ENCODE measurements at regions not wholly inside any gene's neighbourhood (a gene's known extent, or its start where the extent isn't known, plus 50 kb on each side); places are given as distances from the start of the nearest gene placed in this dataset.

DNA sequence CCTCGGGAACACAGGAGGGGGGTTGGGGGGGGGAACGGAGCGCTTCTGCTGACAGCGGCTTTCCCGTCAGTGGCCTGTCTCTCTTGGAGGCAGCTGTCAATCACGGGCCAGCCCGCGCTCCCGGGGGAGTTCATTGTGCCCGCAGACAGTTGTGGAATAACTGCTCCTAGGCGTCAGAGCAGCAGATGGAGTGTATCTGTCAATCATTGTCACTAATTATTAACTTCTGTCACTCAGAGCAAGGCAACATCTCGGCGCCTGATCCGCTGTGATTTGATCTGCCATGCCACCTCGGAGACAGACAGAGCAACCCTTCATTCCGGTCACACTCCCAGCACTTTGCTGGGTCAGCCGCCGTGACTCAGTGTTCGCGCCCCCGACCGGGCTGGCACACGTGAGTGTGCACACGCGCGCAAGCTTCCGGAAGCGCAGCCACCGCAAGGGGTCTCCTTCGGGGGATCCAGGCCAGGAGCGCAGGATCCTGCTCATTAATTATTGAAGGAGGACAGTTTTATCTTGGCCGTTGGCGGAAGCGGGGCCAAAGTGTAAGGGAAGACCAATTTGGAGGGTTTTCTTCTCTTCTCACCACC is 75.8 kb downstream of the RRAGC start:
- H3K4me3 ChIP-seq (replicated peaks in 1 of 3; ENCODE audit: insufficient read depth in 1 of 3, low read depth in 1 of 3, low read length in 3 of 3), result no peak overlapping the region
- CTCF ChIA-PET, result interaction anchor here (1.1 kb wide), 1 partner anchor 8 kb away, joined by 3 read pairs; no protein-coding TSS in a partner anchor
- no TSS peak for BruUV-seq (replicated peaks)
- no peak overlapping the region for H3K9ac ChIP-seq (replicated peaks; ENCODE audit: extremely low read depth, insufficient read depth, low read length)
- H3K4me1 ChIP-seq (ENCODE audit: control insufficient read depth, extremely low read depth, insufficient read depth, low read length), result no peaks in the 10 kb centered on the region
- FAIRE-seq, result no peak
- no peaks in the 10 kb centered on the region for H4K20me1 ChIP-seq (replicated peaks; ENCODE audit: control insufficient read depth, extremely low read depth, insufficient read depth, low read length)
- no peaks in the 10 kb centered on the region for H3K79me2 ChIP-seq (ENCODE audit: control insufficient read depth, insufficient read depth, low read length)
- H3K9me3 ChIP-seq (replicated peaks; ENCODE audit: control insufficient read depth, insufficient read depth, low read length), result no peaks in the 10 kb centered on the region
- no peak overlapping the region for H3K4me2 ChIP-seq (ENCODE audit: insufficient read depth, low read length)
- DNase-seq (ENCODE audit: low read depth, low spot score), result no peak
- H3K36me3 ChIP-seq (ENCODE audit: control insufficient read depth in 2 of 2, extremely low read depth in 1 of 2, insufficient read depth in 2 of 2, low read length in 2 of 2), result no peaks in the 10 kb centered on the region
- POLR2A ChIA-PET, result no interaction called here
- intact Hi-C loops (cut with micrococcal nuclease) (no loop called here), dilution Hi-C loops (cut with MboI; ENCODE audit: extremely low pct_ligation_motif_present, low sequenced_read_pairs) (no loop called here)
- TF ChIP-seq POLR2AphosphoS5 (IDR thresholded peaks at IDR 0.05; ENCODE audit: insufficient read depth, low read depth, low read length), result no peak
- TF ChIP-seq GATA2 (IDR thresholded peaks at IDR 0.05; ENCODE audit: insufficient read depth, insufficient read length, low read depth, low read length), result no peak
- TF ChIP-seq FOS (IDR thresholded peaks at IDR 0.05; ENCODE audit: borderline replicate concordance, insufficient read depth, low read length), result no peak
- no peak for TF ChIP-seq POLR2A (IDR thresholded peaks at IDR 0.05; ENCODE audit: low read depth, low read length)
- H3K27ac ChIP-seq (ENCODE audit: insufficient read depth, low read depth, low read length), result no peak overlapping the region
- no peaks in the 10 kb centered on the region for H3K9me1 ChIP-seq (replicated peaks; ENCODE audit: control insufficient read depth, extremely low read depth, insufficient read depth, low read length)
- H3K27me3 ChIP-seq (ENCODE audit: control insufficient read depth in 2 of 2, insufficient read depth in 2 of 2, low read length in 2 of 2), result peaks cover 20 to 22% of the 10 kb centered on the region in 2 experiments
- H2AFZ ChIP-seq (ENCODE audit: low read depth, low read length), result no peak overlapping the region

DNA sequence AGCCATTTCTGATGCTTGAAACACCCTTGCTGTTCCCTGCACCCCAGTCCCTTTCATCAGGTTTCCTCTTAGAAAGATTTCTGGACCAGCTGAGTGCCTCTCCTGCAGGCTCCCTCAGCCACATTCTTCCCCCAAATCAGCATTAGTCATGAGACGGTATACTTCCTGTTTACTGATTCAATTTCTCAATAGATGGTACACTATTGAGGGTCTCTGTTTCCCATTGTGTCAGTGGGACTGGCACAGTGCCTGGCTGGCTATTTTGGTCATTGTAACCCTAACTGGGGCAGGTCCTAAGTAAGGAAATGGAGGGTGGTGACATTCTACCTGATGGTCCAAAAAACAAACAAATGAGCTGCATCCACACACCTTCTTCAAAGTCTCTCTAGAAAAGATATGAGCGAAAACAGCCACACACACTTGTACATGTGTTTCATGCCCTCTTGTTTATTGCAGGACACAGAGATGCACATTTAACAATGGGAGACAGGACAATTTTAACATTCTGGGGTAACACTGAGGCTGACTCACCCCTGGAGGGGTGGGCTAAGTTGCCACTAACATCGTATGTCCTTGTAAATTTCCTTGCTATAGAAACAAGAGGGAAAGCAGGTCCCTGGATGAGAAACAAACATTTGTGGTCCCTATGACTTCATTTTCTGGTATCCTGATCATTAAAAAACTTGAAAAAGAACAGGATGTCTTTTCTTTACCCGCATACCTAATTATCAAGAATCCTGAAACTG is 77.5 kb downstream of the RRAGC start:
- no peak for TF ChIP-seq EZH2 (IDR thresholded peaks at IDR 0.05; ENCODE audit: borderline replicate concordance, low read depth, low read length, severe bottlenecking)
- TF ChIP-seq, protein P1, sequence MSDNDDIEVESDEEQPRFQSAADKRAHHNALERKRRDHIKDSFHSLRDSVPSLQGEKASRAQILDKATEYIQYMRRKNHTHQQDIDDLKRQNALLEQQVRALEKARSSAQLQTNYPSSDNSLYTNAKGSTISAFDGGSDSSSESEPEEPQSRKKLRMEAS (IDR thresholded peaks at IDR 0.05; ENCODE audit: insufficient read depth, insufficient read length), result no peak
- TF ChIP-seq CTCF (IDR thresholded peaks at IDR 0.05; ENCODE audit: extremely low read depth in 1 of 2, insufficient read depth in 1 of 2, low read depth in 1 of 2, low read length in 2 of 2), result no peak
- no peak for TF ChIP-seq POLR2AphosphoS5 (IDR thresholded peaks at IDR 0.05; ENCODE audit: insufficient read depth, low read depth, low read length)
- no peak for TF ChIP-seq MYC (IDR thresholded peaks at IDR 0.05; ENCODE audit: low read depth, low read length)
- TF ChIP-seq JUN (IDR thresholded peaks at IDR 0.05; ENCODE audit: borderline replicate concordance, insufficient read depth, insufficient read length, low read depth), result no peak
- TF ChIP-seq FOS (IDR thresholded peaks at IDR 0.05; ENCODE audit: borderline replicate concordance, insufficient read depth, low read length), result no peak
- TF ChIP-seq GATA2 (IDR thresholded peaks at IDR 0.05; ENCODE audit: insufficient read depth, insufficient read length, low read depth, low read length), result no peak
- no peak for TF ChIP-seq POLR2A (IDR thresholded peaks at IDR 0.05; ENCODE audit: low read depth, low read length)
- Histone ChIP-seq H2AFZ (ENCODE audit: low read depth, low read length) (no peak overlapping the region), H3K9me3 (replicated peaks; ENCODE audit: control insufficient read depth, insufficient read depth, low read length) (no peaks in the 10 kb centered on the region), H4K20me1 (replicated peaks; ENCODE audit: control insufficient read depth, extremely low read depth, insufficient read depth, low read length) (no peaks in the 10 kb centered on the region), H3K27ac (ENCODE audit: insufficient read depth, low read depth, low read length) (no peak overlapping the region), H3K9ac (replicated peaks; ENCODE audit: extremely low read depth, insufficient read depth, low read length) (no peak overlapping the region), H3K4me3 (replicated peaks in 1 of 3; ENCODE audit: insufficient read depth in 1 of 3, low read depth in 1 of 3, low read length in 3 of 3) (no peak overlapping the region), H3K4me2 (ENCODE audit: insufficient read depth, low read length) (no peak overlapping the region), H3K27me3 (ENCODE audit: control insufficient read depth in 2 of 2, insufficient read depth in 2 of 2, low read length in 2 of 2) (peaks cover 19 to 21% of the 10 kb centered on the region in 2 experiments), H3K79me2 (ENCODE audit: control insufficient read depth, insufficient read depth, low read length) (no peaks in the 10 kb centered on the region), H3K4me1 (ENCODE audit: control insufficient read depth, extremely low read depth, insufficient read depth, low read length) (no peaks in the 10 kb centered on the region), H3K9me1 (replicated peaks; ENCODE audit: control insufficient read depth, extremely low read depth, insufficient read depth, low read length) (no peaks in the 10 kb centered on the region), H3K36me3 (ENCODE audit: control insufficient read depth in 2 of 2, extremely low read depth in 1 of 2, insufficient read depth in 2 of 2, low read length in 2 of 2) (no peaks in the 10 kb centered on the region)
- CTCF ChIA-PET, result no interaction called here
- POLR2A ChIA-PET, result no interaction called here
- intact Hi-C loops (cut with micrococcal nuclease), result no loop called here
- dilution Hi-C loops (cut with MboI; ENCODE audit: extremely low pct_ligation_motif_present, low sequenced_read_pairs), result no loop called here
- FAIRE-seq, result no peak
- no TSS peak for BruUV-seq (replicated peaks)
- DNase-seq (ENCODE audit: low read depth, low spot score), result no peak
